Stimulated activated CD8-positive, alpha-beta memory T cell treated with anti-CD3 and anti-CD28 coated beads, Interleukin-15, amount 100 ng/mL, for 24 hours (primary cell): ENCODE measurements at regions not wholly inside any gene's neighbourhood (a gene's known extent, or its start where the extent isn't known, plus 50 kb on each side); places are given as distances from the start of the nearest gene placed in this dataset.

Experiments used
- DNase-seq: peaks from one replicate; pipeline ENCODE4 v3.0.0-alpha.2; 2020; ENCODE audit warnings: low read depth

DNA sequence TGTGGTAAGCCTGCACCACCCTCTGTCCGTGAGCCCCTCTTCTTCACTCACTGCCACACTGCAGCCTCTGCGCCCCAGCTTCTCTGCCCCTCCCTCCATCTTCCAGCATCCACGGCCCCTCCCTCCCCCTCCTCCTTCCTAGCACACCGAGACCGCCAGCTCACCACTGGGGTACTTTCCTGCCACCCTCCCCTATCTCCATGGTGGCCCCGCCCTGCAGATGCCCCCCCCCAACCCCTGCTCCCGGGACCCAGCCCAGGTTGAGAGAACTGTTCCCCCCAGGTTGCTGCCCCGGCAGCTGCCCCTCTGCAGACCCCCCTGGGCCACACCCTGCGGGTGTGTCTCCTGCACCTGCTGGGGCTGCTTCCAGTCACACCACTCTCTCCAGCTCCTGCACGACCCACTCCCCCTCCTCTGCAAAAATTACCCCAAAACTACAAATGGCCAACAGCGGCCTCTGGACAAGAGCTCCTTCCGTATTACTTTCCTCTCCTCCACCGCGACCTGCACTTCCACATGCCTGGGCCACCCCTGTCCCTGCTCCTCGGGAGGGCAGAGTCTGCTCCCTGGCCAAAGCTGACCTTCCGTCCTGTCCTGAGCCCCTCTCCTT lies 209.2 kb upstream of the PPP2R2D start:
- no peak for DNase-seq

DNA sequence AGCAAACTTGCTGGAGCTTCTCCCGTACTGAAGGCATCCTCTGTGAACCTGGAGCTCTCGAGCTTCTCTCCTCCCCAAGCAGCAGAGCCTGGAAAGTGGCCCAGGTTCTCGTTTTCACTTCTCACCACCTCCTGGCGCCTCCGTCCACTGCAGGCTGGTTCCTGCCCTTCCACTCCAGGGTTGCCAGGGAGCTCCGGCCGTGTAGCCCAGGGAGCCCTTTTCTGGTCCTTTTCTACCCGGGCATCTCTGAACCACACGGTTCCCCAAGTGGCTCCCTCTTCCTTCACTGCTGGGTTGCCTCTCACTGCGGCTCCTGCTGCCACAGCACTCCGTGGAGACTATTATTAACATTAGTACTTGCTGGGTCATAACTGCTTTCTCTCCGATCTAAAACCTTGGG lies 208.6 kb upstream of the PPP2R2D start:
- DNase-seq, result no peak

DNA sequence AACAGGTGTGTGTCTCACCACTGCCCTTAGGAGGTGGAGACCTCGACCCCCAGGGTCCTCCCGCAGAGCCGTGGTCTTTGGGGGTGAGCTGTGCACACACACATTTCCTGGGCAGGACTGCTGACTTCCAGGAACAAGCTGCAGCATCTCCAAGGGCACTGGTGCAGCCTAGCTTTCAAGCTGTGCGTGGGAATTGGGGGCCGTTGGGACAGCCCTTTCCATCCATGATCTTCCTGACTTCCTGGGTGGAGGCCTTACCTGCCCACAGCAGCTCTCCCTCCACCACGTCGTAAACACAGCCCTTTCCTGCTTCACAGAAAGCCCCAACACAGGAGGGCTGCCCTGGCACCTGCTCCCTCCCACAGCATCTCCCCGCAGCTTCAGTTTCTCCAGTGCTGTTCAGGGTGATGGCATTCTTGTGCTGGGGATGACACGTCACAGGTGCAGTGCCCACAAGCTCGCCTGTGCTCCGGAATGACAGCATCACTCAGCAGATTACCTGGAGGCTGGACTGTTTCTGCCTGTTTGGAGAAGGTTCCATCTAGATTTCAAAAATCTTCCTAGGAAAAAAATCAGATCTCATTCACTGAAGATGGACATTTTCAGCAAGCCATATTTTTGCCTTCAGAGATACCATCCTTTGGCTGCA lies 208.0 kb upstream of the PPP2R2D start:
- DNase-seq, result no peak

DNA sequence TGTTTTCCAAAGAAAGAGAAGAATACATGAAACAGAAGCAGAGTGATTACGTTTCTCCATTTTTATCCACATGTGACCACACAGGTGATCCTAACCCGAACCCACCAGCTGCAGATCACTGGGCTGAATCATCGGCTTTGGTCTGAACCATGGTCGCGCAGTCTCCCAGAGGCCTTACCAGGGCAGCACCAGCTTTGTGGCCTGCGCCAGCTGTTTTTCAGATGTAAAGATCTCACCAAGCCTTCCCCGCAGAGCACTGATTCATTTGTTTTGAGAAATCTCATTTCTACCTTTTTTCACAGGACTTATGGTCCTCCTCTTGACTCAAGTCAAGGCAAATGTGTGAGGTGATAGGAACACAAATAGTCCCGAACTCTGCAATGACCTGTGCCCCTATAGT lies 207.0 kb upstream of the PPP2R2D start:
- no peak for DNase-seq

DNA sequence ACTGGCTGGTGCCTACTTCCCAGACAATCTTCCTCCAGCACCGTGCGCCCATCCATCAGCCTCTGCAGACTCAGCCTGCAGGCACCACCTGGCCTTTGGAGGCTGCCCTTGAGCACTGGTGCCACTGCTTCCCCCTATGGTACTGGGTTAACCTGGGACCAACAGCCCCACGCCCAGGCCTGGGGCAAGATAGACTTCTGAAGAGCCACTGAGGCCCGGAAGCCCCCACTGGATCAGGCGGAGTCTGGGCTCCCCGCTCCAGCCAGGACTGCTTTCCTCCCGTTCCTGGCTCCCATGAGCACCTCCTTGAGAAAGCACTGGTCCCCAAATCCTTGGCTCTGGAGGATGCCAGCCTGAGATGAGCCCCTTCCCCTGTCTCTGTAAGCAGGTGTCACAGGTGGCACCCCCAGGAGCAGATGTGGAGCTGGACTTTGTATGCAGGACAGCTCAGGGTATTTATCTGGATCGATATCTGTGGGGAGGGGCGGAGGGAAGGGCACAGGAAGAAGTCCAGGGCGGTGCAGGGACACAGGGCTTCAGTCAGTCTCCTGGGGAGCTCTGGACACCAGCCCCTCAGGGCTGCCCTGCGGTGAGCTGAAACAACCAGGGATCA lies 206.5 kb upstream of the PPP2R2D start:
- DNase-seq, result no peak

DNA sequence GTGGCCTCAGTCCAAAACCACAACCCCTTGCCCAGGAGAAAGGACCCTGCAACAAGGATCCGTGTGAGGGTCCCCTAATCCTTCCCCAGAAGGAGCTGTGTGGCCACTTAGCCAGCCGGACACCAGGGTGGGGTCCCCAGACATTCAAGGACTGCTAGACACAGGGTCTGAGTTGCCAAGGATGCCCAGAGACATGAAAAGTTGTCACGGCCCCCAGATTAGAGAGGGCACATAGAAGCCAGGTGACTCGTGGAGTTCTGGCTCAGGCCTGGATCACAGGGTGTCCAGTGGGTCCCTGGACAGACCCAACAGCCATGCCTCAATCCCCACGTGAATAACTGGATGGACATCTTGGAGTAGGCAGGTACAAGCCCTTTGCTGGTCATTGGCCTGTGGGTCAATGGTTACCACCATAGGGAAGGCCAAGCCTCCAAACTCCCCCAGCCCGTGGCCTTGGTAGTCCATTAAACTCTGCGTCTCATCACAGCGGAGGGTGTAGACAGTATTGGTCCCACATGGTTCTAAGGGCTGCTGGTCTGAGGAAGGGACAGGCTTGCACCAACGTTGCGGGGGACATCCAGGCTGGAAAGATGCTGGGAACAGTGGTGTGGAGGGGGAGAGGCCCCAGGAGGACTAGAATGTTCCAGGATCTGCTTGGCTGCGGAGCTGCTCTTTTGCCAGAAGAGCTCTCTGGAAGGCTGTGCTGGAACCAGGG lies 205.9 kb upstream of the PPP2R2D start:
- DNase-seq, result no peak

DNA sequence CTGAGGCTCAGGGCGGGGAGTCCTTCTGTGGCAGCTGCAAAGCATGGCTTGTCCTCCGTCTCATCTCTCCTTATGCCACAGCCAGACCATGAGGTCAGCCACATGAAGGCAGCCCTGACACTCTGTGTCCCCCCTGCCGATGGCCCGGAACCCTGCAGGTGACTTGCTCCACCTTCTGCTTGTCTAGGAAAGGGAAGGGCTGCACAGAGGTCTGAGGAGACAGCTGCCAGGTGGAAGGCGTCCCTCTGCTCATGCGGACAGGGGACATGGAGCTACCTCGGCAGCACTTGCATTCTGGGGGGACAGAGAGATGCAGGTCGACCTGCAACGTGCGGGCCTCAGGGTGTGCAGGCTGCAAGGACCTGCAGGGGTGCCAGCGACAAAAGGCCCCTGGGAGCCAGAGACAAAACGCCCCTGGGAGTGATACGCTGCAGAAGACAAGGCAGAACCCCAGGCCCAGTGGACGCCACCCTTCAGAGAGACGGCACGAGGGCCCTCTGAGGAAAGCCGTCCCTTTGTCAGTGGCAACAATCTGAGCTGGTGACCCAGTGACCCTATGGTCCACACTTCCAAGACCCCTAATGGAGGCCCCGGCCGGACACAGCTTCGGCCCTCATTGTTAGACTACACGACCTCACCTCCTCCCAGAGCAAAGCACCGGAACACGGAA lies 205.2 kb upstream of the PPP2R2D start:
- no peak for DNase-seq

DNA sequence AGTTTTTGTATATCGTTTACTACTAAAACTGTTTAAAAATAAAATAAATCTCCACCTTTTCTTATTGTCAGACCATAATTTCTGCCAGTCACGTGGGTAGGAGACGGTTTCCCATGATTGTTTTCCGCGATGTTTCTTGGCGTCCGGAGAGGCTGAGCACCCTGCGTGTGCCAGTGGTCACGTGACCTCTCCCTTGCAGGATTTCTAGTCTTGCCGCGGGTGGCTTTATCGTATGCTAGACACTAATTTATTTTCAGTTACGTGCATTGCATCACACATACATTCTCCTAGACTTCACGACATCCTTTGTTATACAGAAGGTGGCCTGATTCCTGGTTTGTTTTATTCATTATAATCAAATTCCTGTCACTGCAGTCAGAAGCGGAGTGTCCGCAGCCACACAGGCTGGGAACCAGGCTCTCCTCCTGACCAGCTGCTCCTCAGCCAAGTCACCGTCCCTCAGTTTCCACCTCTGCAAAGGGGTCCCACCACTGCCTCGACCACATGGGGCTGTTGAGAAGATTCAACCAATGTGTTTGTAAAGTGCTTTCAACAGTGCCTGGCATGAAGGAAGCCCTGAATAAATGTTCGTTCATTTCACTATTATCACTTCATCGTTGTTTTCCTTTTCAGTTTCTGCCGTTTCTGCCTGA lies 203.2 kb upstream of the PPP2R2D start:
- DNase-seq, result no peak

DNA sequence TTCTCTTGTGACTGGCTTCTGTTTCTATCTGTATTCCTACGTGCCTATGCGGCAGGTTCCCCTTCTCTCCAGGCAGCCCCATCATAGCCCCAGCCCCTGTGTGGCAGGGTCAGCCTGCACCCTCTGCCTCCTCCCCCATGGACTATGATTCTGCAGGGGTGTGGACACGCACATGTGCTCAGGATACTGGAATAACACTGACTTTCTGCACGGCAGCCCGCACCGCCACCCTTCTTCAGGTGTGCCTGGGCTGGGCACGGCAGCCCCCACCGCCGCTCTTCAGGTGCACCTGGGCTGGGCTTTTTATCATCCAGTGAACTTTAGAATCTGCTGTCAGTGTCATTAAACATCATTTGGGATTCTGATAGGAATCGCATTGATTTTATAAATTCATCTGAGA lies 202.6 kb upstream of the PPP2R2D start:
- DNase-seq, result no peak

DNA sequence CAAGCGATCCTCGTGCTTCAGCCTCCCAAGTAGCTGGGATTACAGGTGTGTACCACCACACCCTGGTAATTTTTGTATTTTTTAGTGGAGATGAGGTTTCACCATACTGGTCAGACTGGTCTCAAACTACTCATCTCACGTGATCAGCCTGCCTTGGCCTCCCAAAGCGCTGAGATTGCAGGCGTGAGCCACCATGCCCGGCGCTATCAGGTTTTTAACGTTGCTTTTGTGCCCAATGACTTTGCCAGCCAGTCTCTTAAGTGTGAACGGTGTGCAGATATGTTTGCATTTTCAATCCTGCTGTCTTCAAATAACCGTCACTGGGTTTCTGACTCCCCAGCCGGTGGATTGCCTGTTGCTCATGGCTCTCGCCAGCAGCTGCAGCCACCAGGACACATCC lies 201.8 kb upstream of the PPP2R2D start:
- DNase-seq, result no peak

DNA sequence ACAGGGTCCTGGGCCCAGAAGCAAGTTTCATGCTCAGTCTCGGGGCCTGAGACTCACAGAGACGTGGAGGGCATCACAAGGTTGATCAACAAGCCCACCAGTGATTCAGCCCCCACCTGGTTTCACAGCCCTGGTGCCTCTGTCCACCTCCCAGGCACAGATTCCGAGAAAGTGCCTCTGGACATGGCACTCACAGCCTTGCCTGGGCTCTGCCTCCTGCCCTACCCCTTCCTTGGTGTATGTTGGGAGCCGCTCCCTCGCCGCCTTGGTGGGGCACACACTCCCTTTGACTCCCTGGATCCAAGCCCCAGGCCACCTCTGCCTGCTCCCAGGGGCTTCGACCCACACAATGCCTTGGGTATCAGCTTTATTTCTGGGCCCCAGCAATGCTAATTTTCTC lies 200.8 kb upstream of the PPP2R2D start:
- no peak for DNase-seq

DNA sequence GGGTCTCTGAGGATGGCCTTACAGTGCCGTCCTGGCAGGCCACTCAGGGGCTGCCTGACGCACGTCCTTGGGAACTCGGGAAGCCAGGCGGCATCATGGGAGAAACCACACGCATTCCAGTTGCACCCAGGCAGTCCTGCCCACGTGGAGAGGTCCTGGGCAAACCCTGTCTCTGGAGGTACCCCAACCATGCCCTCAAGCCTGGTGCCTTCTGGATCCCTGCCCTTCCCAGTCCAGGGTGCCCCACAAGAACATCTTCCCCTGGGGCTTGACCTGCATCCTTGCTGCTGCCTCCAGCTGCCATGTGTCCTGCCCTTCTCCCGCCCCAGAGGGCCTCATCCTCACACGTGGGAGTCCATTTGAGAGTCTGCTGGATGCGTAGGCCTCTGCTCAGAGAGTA lies 200.3 kb upstream of the PPP2R2D start:
- no peak for DNase-seq

DNA sequence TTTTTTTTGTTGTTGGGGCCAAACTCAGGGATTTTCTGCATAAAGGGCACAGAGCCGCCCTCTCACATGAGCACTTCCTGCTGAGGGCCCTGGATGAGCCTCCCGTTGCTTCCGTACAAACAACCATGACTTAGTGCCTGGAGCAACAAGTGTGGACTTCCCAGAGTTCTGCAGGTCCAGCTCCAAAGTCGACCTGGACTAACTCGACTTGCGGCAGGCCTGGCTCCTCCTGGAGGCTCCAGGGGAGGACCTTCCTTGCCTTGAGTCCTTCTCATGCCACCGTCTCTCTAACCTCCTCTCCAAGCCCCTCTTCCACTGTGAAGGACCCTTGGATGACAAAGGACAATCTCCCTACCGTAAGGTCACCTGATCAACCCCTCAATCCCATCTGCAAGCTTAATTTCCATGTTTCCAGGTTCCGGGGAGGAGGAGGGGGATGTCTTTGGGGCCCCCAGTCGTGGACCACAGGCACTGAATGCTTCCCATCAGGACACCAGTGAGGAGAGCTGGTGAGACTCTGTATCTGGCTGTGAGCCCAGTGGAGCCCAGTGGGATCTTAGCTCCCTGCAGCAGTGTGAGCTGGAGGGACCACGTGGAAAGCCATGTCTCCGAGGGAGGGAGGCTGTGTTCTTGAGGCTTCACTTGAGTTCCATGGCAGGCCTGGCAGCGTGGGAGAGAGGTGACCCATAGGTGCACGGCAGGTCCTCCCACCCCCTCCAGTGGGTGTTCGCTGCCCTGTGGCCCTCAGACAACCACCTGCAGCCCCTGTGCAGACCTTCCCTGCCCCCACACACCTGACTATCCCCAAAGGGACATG lies 199.5 kb upstream of the PPP2R2D start:
- DNase-seq, result no peak

DNA sequence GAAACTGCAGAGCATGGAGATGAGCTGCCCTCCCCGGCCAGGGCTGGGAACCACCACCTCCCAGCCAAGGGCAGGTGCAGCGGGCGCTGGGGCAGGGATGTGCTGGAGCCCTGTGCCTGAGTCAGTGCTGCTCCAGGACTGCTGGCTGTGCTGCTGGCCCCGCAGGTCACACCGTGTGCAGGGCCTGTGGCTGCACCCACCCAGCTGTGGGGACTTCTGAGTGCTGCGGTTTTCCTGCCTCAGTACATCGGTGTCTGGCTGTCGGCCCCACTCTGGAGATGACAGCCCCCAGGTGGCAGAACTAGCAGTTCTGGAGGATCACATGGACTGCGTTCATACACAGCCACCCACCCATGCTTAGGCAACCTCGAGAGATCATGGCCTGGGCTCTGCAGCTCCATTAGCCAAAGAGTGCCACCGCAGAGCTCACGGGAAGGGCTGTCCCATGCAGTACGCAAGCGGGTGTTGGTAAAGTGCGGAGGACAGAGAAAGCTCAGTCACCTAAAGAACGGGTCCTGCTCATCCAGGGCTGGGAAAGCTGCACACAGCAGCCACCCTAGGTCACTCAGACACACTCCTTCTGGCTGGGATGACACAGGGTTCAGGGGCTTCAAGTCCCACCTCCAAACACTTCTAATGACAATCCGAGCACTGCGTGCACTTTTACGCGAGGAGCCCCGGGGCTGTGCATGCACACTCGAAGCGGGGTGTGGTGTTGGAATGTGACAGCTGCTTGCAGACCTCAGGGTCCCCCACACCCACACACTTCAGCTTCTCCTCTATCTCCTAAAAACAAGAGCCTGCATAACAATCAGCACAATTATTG lies 198.1 kb upstream of the PPP2R2D start:
- DNase-seq, result no peak

DNA sequence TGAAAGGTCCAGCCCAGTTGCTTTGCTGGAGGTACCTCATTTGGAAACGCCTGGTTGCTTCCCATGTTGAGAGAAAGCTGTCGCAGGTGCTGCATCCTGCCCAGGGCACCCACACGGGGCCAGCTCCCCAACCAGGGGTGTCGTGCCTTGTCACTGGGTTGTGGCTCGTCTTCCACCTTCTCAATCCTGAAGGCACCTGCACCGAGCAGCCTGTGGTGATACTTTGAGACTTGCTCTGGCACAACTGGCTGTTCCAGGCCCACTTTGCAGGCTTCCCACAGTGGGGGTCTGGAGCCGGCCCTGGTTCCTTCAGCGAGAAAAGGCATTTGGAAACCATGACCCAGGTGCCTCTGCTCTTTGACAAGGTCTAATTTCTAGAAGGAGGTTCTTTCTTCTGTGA lies 197.3 kb upstream of the PPP2R2D start:
- DNase-seq, result no peak

DNA sequence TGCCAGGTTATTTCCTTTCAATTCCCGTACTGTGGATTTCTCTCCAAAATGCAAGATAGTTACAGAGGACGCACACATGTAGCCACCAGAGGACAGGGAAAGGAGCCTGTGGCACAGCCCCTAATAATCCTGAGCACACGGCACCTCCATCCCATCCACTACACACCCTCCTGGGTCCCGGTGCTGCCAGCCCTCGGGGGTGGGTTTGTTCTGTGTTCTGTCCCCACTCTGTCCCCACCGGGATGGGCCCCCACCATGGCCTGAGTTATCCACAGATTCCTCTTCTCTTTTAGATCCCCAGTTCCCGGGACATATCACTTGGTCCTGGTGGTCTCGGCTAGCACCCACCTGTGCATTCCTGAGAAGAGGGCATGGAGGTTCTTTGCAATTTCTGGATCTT lies 196.9 kb upstream of the PPP2R2D start:
- no peak for DNase-seq

DNA sequence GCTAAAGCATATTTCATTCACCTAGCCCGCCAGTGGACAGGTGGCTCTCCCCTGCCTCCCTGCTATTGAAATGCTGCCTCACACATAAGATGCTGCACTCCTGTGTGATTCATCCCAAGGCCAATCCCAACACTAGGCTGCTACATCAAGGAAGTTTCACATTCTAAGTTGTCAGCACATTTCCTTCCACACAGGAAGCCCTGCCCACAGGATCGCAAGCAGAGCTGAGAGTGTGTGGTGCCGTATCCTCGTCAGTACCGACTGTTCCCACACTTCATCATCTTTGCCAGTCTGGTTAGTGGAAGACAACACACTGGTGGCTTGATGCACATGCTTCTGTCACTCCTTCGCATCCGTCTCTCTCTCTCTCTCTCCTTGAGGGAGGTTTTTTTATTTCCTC lies 194.3 kb upstream of the PPP2R2D start:
- no peak for DNase-seq

DNA sequence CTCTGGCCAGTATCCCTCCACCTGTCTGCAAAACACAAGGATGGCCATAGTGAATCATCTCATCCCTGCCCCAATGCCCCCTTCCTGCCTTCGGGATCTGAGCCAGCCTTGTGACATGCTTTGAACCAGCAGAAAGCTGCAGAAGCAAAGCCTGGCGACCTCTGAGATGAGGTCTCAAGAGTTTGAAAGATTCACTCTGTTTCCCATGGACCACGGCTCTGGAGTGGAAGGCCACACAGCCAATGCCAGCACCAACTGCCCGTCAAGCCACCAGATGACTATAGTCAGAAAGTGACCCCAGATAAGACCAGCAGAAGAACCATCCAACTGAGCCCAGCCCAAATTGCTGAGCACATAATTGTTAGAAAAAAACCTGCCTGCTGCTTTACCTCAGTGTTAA lies 193.9 kb upstream of the PPP2R2D start:
- no peak for DNase-seq

DNA sequence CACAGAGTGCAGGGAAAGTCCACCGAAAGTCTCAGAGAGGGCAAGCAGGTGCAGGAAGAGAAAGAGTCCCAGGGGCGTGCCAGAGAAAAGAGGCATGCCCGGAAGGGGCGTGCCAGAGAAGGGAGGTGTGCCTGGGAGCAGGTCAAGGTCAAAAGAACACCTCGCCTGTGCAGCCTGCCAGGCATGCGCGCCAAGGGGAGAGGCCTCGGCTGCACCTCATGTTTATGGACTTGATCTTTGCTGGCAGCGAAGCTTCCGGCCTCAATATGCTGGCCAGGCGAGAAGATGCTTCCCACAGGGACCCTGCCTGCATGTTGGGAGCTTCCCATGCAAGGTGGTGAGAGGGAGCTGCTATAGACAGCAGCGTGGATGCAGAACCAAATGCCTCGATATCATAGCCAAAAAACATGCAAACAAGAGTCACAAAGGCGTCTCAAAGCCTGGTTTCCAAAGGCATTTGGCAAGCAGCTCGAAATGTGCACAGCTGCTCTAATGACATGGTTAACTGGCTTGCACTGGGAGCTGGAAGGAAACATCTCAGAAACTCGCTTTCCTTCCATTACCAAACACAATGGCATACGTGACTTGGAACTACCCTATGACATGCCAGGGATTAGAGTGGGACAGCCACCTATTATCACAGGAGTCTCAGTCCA lies 192.5 kb upstream of the PPP2R2D start:
- DNase-seq, result no peak
